Activated CD8-positive, alpha-beta memory T cell treated with anti-CD3 and anti-CD28 coated beads, Interleukin-2, amount 50 U/mL, for 48 hours (primary cell): ENCODE measurements at regions not wholly inside any gene's neighbourhood (a gene's known extent, or its start where the extent isn't known, plus 50 kb on each side); places are given as distances from the start of the nearest gene placed in this dataset.

ENCODE experiments used
- DNase-seq: peaks from one replicate; pipeline ENCODE4 v3.0.0-alpha.2; 2020

DNA sequence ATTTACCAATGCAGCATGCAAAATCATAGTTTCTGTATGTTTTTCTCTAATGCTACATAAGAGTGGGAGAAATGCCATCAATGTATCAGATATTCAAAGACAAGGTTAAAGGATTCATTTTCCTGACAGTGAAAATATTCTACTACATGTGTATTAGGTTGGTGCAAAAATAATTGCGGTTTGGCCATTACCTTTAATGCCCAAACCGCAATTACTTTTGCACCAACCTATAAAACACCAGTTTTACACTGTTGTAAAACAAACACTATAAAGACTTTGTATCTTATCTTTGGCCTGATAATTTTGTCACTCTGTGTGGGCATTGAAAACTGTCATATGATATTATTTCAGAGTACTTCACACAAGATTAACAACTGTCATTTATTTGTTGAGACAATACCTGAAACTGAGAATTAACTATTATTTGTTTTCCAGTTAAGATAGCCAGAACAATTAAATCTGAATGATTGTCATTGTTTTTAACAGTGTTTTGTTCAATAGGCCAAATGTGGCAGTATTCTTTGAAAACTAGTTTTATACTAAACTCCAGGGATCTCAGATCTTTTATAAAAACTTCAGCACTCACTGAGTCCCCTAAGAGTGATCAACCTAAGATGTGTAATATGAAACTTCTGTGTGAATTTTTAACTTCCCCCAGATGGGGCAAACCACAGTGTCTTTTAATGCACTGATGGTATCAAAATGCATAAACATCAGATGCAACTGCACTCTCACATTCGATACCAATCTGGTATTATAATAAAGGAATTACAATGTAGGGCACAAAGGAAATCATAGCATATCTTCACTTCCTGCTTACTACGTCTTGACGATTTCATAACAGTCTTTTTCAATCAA lies 53.8 kb upstream of the FBN2 start:
- no peak for DNase-seq

DNA sequence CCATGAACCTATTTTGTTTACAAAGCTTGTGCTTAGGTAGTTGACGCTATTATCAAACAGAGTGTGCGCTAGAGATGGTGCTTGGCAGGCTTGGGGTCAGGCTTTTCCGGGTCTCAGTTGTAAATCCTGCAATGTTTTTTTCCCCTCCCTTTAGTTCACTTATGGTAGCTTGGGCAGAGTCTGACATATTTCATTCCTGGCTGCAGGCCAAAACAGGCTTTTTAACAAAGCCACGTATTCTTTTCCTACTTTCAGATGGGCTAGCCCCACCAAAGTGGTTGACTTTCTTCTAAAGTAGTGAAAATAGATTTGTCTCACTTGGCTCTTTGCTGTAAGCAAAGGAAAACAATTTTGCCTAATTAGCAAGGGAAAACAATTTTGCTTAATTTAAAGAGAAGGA lies 58.0 kb upstream of the FBN2 start:
- DNase-seq = no peak

GRCh38 chr5:128597156-128597555 lies 59.1 kb upstream of the FBN2 start:
- no peak for DNase-seq

DNA sequence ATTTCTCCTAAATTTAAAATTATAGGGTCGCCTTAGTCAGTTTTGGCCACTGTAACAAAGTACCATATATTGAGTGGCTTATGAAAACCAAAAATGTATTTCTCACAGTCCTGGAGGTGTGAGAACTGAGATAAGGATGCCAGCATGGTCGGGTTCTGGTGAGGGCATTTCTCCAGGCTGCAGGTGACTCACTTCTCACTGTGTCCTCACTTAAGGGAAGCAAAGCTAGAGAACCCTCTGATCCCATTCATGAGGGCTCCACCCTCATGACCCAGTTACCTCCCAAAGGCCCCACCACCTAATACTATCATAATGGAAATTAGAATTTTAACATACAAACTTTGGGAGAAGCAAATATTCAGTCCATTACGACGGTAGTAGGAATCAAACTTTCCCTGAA lies 75.1 kb upstream of the FBN2 start:
- DNase-seq = no peak

GRCh38 chr5:128613766-128614165 lies 75.7 kb upstream of the FBN2 start:
- DNase-seq = no peak

DNA sequence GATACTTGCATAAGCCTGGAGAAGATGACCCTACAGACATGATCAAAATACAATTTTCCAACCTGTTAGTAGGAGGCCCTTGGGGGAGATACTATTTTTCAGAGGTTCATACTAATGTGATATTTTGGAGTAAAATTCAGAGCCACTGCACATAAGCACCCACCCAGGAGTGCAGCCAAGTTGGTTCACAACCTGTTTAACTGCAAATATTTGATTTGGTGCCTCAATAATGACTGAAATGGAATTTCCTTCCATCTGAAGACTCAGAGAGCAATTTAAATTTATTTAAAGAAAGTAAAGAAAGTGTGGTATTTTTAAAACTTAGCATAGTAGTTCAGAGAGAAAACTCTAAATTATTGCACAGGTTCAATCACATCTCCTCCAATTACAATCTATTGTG lies 77.5 kb upstream of the FBN2 start:
- no peak for DNase-seq

DNA sequence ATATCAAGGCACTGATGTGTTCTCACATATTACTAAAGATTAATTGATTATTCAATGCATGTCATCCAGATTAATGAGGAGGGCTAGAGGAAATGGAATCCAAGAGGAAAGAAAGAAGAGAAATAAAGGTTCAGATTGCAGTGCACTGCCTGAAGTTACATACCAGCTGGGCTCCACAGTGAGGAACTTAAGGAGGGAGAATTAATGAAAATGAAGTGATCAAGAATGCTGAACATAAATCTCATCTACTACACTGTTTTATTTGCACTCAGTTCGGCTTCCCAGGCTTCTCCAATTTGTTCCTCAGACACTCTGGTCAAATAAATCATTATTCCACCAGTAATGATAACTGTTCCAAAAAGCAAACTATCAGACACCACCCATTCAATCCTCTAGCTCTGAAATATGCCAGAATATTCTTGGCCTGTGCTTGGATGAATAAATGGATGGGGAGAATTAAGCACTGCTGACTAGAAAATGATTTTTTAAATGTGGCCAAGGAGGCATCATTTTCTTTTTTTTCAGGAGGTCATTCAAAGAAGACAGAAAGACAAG lies 88.6 kb upstream of the FBN2 start:
- DNase-seq = no peak

DNA sequence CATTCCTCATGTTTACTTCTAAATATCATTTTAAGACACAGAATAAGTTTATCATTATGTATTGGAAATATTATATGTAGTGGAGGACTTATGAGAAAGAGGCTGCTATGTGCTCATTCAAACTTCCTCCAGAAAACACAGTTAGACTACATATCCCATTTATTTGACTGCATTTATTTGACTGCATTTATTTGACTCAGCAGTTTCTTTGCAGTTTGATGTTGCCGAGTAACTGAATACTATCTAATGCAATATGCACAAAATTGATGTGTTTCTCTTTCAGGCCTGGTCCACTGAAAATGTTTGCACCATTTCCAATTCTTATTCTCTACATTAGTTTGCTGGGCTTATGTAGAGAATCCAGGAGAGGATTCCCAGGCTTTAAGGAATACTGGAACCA lies 89.9 kb upstream of the FBN2 start:
- no peak for DNase-seq

DNA sequence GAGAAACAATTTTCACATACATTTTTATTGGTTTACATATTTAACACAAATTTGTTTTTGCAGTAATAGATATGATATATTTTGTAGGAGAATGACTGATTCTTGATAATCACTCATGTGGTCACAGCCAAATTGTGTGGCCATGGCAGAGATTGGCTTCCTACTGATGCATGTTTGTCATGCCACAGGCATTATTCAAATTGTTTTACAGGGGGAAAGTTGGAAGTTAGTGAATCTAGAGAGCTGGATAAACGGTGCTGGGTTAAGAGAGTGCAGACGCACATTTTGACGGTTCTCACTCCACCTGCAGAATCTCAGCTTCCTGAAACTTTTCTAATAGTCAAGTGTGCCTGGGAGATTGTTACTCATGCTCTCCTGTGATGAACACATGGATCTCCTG lies 91.1 kb upstream of the FBN2 start:
- DNase-seq = no peak

DNA sequence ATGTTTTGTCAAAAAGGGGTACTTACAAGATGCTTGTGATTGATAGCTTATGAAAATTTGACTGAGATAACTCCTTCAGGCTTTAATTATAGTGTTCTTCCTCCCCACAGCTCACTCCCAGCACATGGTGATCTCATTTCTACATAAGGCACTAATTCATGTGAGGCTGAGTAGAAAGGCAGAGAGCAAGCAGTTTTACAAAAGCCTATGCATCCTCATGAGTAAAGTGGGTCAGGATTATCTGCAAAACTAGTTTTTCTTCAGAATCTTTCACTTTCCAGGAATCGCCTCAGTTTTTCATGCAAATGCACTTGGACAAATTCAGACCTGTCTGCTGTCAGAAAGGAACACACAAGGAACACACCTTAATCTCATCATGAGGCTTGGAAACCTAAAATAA lies 92.1 kb upstream of the FBN2 start:
- DNase-seq = no peak

- DNase-seq = no peak
Measured at GRCh38 chr5:128631771-128632170, 93.7 kb upstream of the FBN2 start.

- DNase-seq = no peak
Measured at GRCh38 chr5:128632264-128632663, 94.2 kb upstream of the FBN2 start.

DNA sequence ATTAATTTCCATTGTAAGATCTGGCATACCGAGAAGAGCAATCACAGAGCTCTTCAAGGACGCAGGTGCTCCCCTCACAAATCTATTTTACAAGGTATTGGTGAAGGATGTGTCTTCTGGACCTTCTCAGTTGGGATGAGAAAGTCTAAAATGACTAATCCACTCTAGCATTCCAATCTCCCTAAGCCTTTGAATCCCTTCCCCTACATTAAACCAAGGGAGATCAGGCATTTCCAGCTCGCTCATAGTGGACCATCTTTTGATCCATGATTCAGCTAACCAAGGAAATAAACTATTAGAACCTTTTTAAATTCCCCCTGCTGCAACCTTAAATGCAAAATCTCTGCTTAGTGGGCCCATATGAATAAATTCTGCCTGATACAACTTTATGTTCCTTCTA lies 95.9 kb upstream of the FBN2 start:
- DNase-seq = no peak

DNA sequence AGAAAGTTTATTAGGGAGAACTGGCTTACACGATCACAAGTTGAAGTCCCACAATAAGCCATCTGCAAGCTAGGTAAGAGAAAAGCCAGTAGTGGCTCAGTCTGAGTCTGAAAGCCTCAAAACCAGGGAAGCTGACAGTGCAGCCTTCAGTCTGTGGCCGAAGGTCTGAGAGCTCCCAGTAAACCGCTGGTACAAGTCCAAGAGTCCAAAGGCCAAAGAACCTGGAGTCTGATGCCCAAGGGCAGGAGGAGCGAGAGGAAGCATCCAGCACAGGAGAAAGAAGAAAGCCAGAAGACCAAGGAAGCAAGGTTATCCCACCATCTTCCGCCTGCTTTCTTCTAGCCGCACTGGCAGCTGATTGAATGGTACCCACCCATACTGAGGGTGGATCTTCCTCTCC lies 97.3 kb upstream of the FBN2 start:
- no peak for DNase-seq

GRCh38 chr5:128636361-128636760 lies 98.3 kb upstream of the FBN2 start:
- DNase-seq = no peak

DNA sequence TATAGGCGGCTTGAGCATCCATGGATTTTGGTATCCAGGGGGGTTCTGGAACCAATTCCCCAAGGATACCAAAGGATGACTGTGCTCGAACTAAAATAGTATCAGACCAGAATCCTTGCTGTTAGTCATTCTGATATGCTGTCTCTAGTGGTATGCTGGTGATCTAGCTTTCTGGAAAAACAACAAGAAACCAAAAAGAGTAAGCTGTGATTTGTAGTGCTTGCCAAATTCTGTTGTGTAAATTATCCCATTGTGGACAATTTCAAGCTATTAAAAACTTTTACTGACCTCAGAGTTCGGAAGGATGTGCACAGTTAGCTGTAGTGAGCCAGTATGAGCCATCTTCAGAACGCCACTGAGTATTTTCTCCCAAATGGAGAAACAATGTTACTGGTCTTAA lies 99.0 kb upstream of the FBN2 start:
- no peak for DNase-seq

GRCh38 chr5:128641861-128642260 lies 103.8 kb upstream of the FBN2 start:
- no peak for DNase-seq

GRCh38 chr5:128644863-128645262 lies 106.8 kb upstream of the FBN2 start:
- DNase-seq = no peak

GRCh38 chr5:128645581-128645980 lies 107.5 kb upstream of the FBN2 start:
- DNase-seq = no peak

- no peak for DNase-seq
Measured at GRCh38 chr5:128646176-128646575, 108.1 kb upstream of the FBN2 start.

DNA sequence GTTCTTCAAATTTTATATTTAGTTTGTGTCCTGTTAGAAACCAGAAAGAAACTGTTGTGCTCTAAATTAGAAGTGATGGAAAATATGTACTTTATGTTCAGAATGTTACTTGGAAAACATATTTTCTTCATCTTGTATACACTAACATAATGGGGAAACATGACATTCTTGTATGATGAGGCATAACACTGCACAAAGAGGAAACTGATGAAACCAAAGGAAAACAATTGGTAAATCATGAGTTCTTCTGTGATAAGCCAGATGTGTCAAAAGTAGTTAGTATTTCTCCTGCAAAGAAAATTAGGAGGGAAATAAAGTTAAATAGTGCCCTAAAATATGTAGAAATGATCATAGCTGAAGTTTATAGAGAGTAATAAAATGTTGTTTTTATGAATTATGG lies 111.1 kb upstream of the FBN2 start:
- DNase-seq = no peak

- DNase-seq = no peak
Measured at GRCh38 chr5:128662997-128663396, 125.0 kb upstream of the FBN2 start.

- DNase-seq = no peak
Measured at GRCh38 chr5:128665747-128666355, 127.8 kb upstream of the FBN2 start.

DNA sequence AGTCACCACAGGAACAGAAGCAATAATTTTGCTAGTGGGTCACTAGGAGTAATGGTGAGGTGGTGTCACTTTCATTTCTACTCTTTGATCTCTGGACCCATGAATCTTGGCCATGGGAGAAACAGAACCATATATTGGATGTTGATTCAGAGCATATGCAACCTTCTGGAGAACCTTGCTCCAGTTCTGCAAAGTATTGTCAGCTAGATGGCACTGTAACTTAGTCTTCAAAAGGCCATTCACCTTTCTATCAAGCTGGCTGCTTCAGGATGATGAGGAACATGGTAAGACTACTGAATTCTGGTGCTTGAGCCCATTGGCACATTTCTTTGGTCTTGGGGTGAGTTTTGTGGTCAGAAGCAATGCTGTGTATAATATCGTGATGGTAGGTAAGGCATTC lies 129.1 kb upstream of the FBN2 start:
- DNase-seq = no peak

DNA sequence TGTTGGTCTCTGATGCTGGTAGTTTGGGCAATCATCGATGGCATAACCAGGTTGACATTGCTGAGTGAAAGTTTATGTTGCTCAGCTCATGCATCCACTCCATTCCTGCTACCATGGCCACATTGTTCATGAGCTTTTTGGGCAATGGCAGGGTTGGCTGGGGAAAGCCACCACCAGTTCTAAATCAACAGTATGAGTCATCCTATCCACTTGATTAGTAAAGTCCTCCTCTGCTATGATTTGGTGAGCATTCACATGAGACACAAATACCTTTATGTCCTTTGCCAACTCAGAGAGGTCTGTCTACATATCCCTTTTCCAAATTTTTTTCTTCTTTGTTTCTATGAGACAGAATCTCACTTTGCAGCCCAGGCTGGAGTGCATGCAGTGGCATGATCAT lies 129.7 kb upstream of the FBN2 start:
- DNase-seq = no peak
